Cardiac muscle cell (in vitro differentiated cells and primary cell): ENCODE measurements at regions not wholly inside any gene's neighbourhood (a gene's known extent, or its start where the extent isn't known, plus 50 kb on each side); places are given as distances from the start of the nearest gene placed in this dataset.

Source experiments
- DNase-seq, 2 donors: peaks; one replicate each; pipeline versions ENCODE4 v3.0.0 to v3.0.0-alpha.2; 2010 to 2017; ENCODE audit warnings: low read depth in 1 of 2, low spot score in 1 of 2
- H3K27ac ChIP-seq: fragments of 200-600 bp; sonication (generic); 2 replicates; pipeline ENCODE4 v1.5.1; 2016
- H3K27me3 ChIP-seq: fragments of 200-600 bp; sonication (generic); 2 replicates; pipeline ENCODE4 v1.6.0; 2016; ENCODE audit warnings: control low read depth
- H3K36me3 ChIP-seq: fragments of 200-600 bp; sonication (generic); 2 replicates; pipeline ENCODE4 v1.5.1; 2016; ENCODE audit warnings: control low read depth
- H3K4me1 ChIP-seq: fragments of 200-600 bp; sonication (generic); 2 replicates; pipeline ENCODE4 v1.8.1; 2017; ENCODE audit warnings: low read depth, mild to moderate bottlenecking, mixed run types
- H3K4me3 ChIP-seq: fragments of 200-600 bp; sonication (generic); 2 replicates; pipeline ENCODE4 v1.5.1; 2016; ENCODE audit warnings: mild to moderate bottlenecking
- H3K9me3 ChIP-seq: fragments of 200-600 bp; sonication (generic); 2 replicates; pipeline ENCODE4 v1.5.1; 2017; ENCODE audit warnings: low read depth, mild to moderate bottlenecking, control low read depth
- TF ChIP-seq, protein P1 (sequence below): IDR thresholded peaks from 2 replicates; pipeline ENCODE4 v1.5.1; 2012; ENCODE audit warnings: low read depth, mild to moderate bottlenecking, low read length

GRCh38 chr10:4068629-4069028 is 283.6 kb upstream of the KLF6 start:
- no peaks in the 10 kb centered on the region for H3K36me3 ChIP-seq
- H3K4me3 ChIP-seq, result no peak overlapping the region
- TF ChIP-seq, protein P1, sequence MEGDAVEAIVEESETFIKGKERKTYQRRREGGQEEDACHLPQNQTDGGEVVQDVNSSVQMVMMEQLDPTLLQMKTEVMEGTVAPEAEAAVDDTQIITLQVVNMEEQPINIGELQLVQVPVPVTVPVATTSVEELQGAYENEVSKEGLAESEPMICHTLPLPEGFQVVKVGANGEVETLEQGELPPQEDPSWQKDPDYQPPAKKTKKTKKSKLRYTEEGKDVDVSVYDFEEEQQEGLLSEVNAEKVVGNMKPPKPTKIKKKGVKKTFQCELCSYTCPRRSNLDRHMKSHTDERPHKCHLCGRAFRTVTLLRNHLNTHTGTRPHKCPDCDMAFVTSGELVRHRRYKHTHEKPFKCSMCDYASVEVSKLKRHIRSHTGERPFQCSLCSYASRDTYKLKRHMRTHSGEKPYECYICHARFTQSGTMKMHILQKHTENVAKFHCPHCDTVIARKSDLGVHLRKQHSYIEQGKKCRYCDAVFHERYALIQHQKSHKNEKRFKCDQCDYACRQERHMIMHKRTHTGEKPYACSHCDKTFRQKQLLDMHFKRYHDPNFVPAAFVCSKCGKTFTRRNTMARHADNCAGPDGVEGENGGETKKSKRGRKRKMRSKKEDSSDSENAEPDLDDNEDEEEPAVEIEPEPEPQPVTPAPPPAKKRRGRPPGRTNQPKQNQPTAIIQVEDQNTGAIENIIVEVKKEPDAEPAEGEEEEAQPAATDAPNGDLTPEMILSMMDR, result no peak
- peaks cover 17% of the 10 kb centered on the region for H3K4me1 ChIP-seq
- DNase-seq, result no peak
- no peak overlapping the region for H3K27ac ChIP-seq
- H3K9me3 ChIP-seq, result no peaks in the 10 kb centered on the region
- H3K27me3 ChIP-seq, result no peaks in the 10 kb centered on the region

- Histone ChIP-seq H3K4me1 (peaks cover 17% of the 10 kb centered on the region), H3K36me3 (no peaks in the 10 kb centered on the region), H3K9me3 (no peaks in the 10 kb centered on the region), H3K27ac (no peak overlapping the region), H3K27me3 (no peaks in the 10 kb centered on the region), H3K4me3 (no peak overlapping the region)
- peak in 1 of 2 donors; percentile 29 for DNase-seq
- TF ChIP-seq, protein P1, result no peak
These were observed 283.0 kb upstream of the KLF6 start for GRCh38 chr10:4067931-4068561.

- Histone ChIP-seq H3K9me3 (no peaks in the 10 kb centered on the region), H3K4me3 (no peak overlapping the region), H3K27ac (no peak overlapping the region), H3K4me1 (peaks cover 17% of the 10 kb centered on the region), H3K27me3 (no peaks in the 10 kb centered on the region), H3K36me3 (no peaks in the 10 kb centered on the region)
- TF ChIP-seq, protein P1, result no peak
- no peak for DNase-seq
These were observed 282.5 kb upstream of the KLF6 start for GRCh38 chr10:4067531-4067930.

GRCh38 chr10:4066581-4067390 is 281.8 kb upstream of the KLF6 start:
- no peaks in the 10 kb centered on the region for H3K27me3 ChIP-seq
- TF ChIP-seq, protein P1, result no peak
- H3K4me1 ChIP-seq, result peaks cover 17% of the 10 kb centered on the region
- H3K9me3 ChIP-seq, result no peaks in the 10 kb centered on the region
- no peak overlapping the region for H3K4me3 ChIP-seq
- no peaks in the 10 kb centered on the region for H3K36me3 ChIP-seq
- DNase-seq, result peak in 1 of 2 donors; percentile 29
- no peak overlapping the region for H3K27ac ChIP-seq

GRCh38 chr10:4064489-4064888 is 279.5 kb upstream of the KLF6 start:
- no peak for DNase-seq
- H3K36me3 ChIP-seq, result no peaks in the 10 kb centered on the region
- no peak overlapping the region for H3K27ac ChIP-seq
- TF ChIP-seq, protein P1, result no peak
- no peaks in the 10 kb centered on the region for H3K9me3 ChIP-seq
- peaks cover 12% of the 10 kb centered on the region for H3K4me1 ChIP-seq
- no peaks in the 10 kb centered on the region for H3K27me3 ChIP-seq
- H3K4me3 ChIP-seq, result no peak overlapping the region
